GM13976 (cell line): ENCODE measurements at regions not wholly inside any gene's neighbourhood (a gene's known extent, or its start where the extent isn't known, plus 50 kb on each side); places are given as distances from the start of the nearest gene placed in this dataset.

ENCODE experiments used
- DNase-seq: peaks from one replicate; pipeline ENCODE4 v3.0.0; 2012; ENCODE audit warnings: low spot score
- CTCF ChIP-seq: IDR thresholded peaks from 2 replicates; pipeline ENCODE4 v1.5.1; 2012; ENCODE audit warnings: borderline replicate concordance, mild to moderate bottlenecking; ENCODE audit not compliant: insufficient read depth; ENCODE audit errors: extremely low read depth, missing control alignments, control extremely low read depth
- in situ Hi-C: fragments of 300-500 bp; cut with MboI; formaldehyde crosslinking; loops from one replicate; pipeline ENCODE4 v1.12.0; 2022; ENCODE audit warnings: low sequenced_read_pairs, mixed read lengths, inconsistent platforms; ENCODE audit not compliant: unreplicated experiment

- TF ChIP-seq CTCF: no peak
- no peak for DNase-seq
- in situ Hi-C loops: no loop called here
These were observed 523.0 kb downstream of the ANKRD50 start for GRCh38 chr4:124189545-124189944.

GRCh38 chr4:124191329-124191728, 521.2 kb downstream of the ANKRD50 start:
- in situ Hi-C loops: no loop called here
- TF ChIP-seq CTCF: no peak
- DNase-seq: no peak

GRCh38 chr4:124192544-124192943, 520.0 kb downstream of the ANKRD50 start:
- DNase-seq: no peak
- in situ Hi-C loops: no loop called here
- no peak for TF ChIP-seq CTCF

- no peak for DNase-seq
- in situ Hi-C loops: no loop called here
- TF ChIP-seq CTCF: no peak
These were observed 513.3 kb downstream of the ANKRD50 start for GRCh38 chr4:124199185-124199584.

GRCh38 chr4:124199755-124200154, 512.8 kb downstream of the ANKRD50 start:
- DNase-seq: no peak
- in situ Hi-C loops: no loop called here
- no peak for TF ChIP-seq CTCF

- in situ Hi-C loops: no loop called here
- DNase-seq: no peak
- TF ChIP-seq CTCF: no peak
These were observed 510.9 kb downstream of the ANKRD50 start for GRCh38 chr4:124201636-124202035.

- in situ Hi-C loops: no loop called here
- TF ChIP-seq CTCF: no peak
- no peak for DNase-seq
These were observed 510.4 kb downstream of the ANKRD50 start for GRCh38 chr4:124202099-124202498.
